GM23338 (cell line): ENCODE measurements at regions not wholly inside any gene's neighbourhood (a gene's known extent, or its start where the extent isn't known, plus 50 kb on each side); places are given as distances from the start of the nearest gene placed in this dataset.

Experiments
- ATAC-seq: fragments of 200-7000 bp; cut with Tn5 transposase; 3 replicates; pipeline ENCODE4 v1.9.1; 2020
- DNase-seq: peaks from one replicate; pipeline ENCODE4 v3.0.0-alpha.2; 2015; ENCODE audit warnings: low spot score
- H2AFZ ChIP-seq: fragments of 200-600 bp; sonication (generic); 2 replicates; pipeline ENCODE4 v1.8.0; 2016; ENCODE audit warnings: antibody characterized with exemption, mild to moderate bottlenecking, moderate library complexity
- H3F3A ChIP-seq: fragments of 200-600 bp; sonication (generic); replicated peaks from 2 replicates; pipeline ENCODE4 v1.8.0; 2017; ENCODE audit warnings: antibody characterized with exemption, mixed run types, low read depth
- H3K27ac ChIP-seq: fragments of 200-600 bp; sonication (generic); 2 replicates; pipeline ENCODE4 v1.6.1; 2016; ENCODE audit warnings: low read depth
- H3K27me3 ChIP-seq: fragments of 200-600 bp; sonication (generic); 2 replicates; pipeline ENCODE4 v1.8.0; 2016; ENCODE audit warnings: mild to moderate bottlenecking, mixed run types, moderate library complexity; ENCODE audit not compliant: insufficient read depth
- H3K36me3 ChIP-seq: fragments of 200-600 bp; sonication (generic); 2 replicates; pipeline ENCODE4 v1.8.0; 2016; ENCODE audit warnings: mild to moderate bottlenecking; ENCODE audit not compliant: insufficient read depth
- H3K4me1 ChIP-seq: fragments of 200-600 bp; sonication (generic); 2 replicates; pipeline ENCODE4 v1.8.0; 2016; ENCODE audit warnings: mild to moderate bottlenecking, moderate library complexity; ENCODE audit not compliant: insufficient read depth
- H3K4me2 ChIP-seq: fragments of 200-600 bp; sonication (generic); 2 replicates; pipeline ENCODE4 v1.7.1; 2017; ENCODE audit warnings: mixed run types
- H3K4me3 ChIP-seq: fragments of 200-600 bp; sonication (generic); 2 replicates; pipeline ENCODE4 v1.6.1; 2016; ENCODE audit warnings: mixed run types
- H3K79me2 ChIP-seq: fragments of 200-600 bp; sonication (generic); replicated peaks from 2 replicates; pipeline ENCODE4 v1.8.0; 2017; ENCODE audit warnings: mild to moderate bottlenecking; ENCODE audit not compliant: insufficient read depth
- H3K9me2 ChIP-seq: fragments of 200-600 bp; sonication (generic); 2 replicates; pipeline ENCODE4 v1.8.0; 2017; ENCODE audit not compliant: insufficient read depth
- H4K20me1 ChIP-seq: fragments of 200-600 bp; sonication (generic); replicated peaks from 2 replicates; pipeline ENCODE4 v1.8.0; 2017; ENCODE audit warnings: mild to moderate bottlenecking; ENCODE audit not compliant: insufficient read depth
- H3K27ac Mint-ChIP-seq: 2 replicates; pipeline ENCODE4 v1.8.0; 2020; ENCODE audit warnings: inconsistent platforms, mild to moderate bottlenecking, moderate library complexity, mixed read lengths
- H3K27me3 Mint-ChIP-seq: 3 replicates; pipeline ENCODE4 v1.8.0; 2022; ENCODE audit warnings: low read depth, mild to moderate bottlenecking, moderate library complexity, mixed read lengths, inconsistent platforms; ENCODE audit not compliant: insufficient read depth, poor library complexity
- H3K36me3 Mint-ChIP-seq: 3 replicates; pipeline ENCODE4 v1.8.0; 2021; ENCODE audit warnings: low read depth, mild to moderate bottlenecking, inconsistent platforms, moderate library complexity, mixed read lengths
- H3K4me1 Mint-ChIP-seq: 3 replicates; pipeline ENCODE4 v1.8.0; 2020; ENCODE audit warnings: mild to moderate bottlenecking, inconsistent platforms, mixed read lengths
- H3K4me3 Mint-ChIP-seq: 3 replicates; pipeline ENCODE4 v1.8.0; 2021; ENCODE audit warnings: moderate library complexity, mild to moderate bottlenecking, inconsistent platforms, mixed read lengths
- H3K9me3 Mint-ChIP-seq: 3 replicates; pipeline ENCODE4 v1.8.0; 2020; ENCODE audit warnings: moderate library complexity, mild to moderate bottlenecking, inconsistent platforms, mixed read lengths
- CTCF ChIP-seq, 2 experiments: fragments of 200-600 bp in 1 of 2; sonication (generic) in 1 of 2; conservative IDR thresholded peaks; 2 replicates each; pipeline versions ENCODE4 v1.5.1 to v1.6.1; 2016 to 2017; ENCODE audit warnings: antibody characterized with exemption in 2 of 2, low read depth in 2 of 2, mild to moderate bottlenecking in 2 of 2, moderate library complexity in 1 of 2
- EZH2phosphoT487 ChIP-seq: fragments of 200-600 bp; sonication (generic); IDR thresholded peaks from one replicate; pipeline ENCODE4 v1.8.1; 2018; ENCODE audit warnings: antibody characterized with exemption; ENCODE audit not compliant: unreplicated experiment
- JUNB ChIP-seq: IDR thresholded peaks from one replicate; pipeline ENCODE4 v1.6.1; 2016; ENCODE audit warnings: antibody characterized with exemption; ENCODE audit not compliant: unreplicated experiment
- NANOG ChIP-seq: IDR thresholded peaks from 2 replicates; pipeline ENCODE4 v1.6.1; 2016; ENCODE audit warnings: antibody characterized with exemption, borderline replicate concordance
- POLR2AphosphoS5 ChIP-seq: IDR thresholded peaks from 2 replicates; pipeline ENCODE4 v1.6.1; 2016; ENCODE audit warnings: antibody characterized with exemption, low read depth
- REST ChIP-seq: IDR thresholded peaks from one replicate; pipeline ENCODE4 v1.6.1; 2018; ENCODE audit warnings: antibody characterized with exemption; ENCODE audit not compliant: unreplicated experiment
- ZNF331 ChIP-seq: fragments of 250-450 bp; sonication (Bioruptor Pico); IDR thresholded peaks from 2 replicates; pipeline ENCODE4 v1.5.0; 2020; ENCODE audit warnings: low read depth, mild to moderate bottlenecking, moderate library complexity
- TF ChIP-seq, protein P1 (sequence below): fragments of 250-450 bp; sonication (Bioruptor Pico); IDR thresholded peaks from 2 replicates; pipeline ENCODE4 v1.5.0; 2020; ENCODE audit warnings: mild to moderate bottlenecking, moderate library complexity

DNA sequence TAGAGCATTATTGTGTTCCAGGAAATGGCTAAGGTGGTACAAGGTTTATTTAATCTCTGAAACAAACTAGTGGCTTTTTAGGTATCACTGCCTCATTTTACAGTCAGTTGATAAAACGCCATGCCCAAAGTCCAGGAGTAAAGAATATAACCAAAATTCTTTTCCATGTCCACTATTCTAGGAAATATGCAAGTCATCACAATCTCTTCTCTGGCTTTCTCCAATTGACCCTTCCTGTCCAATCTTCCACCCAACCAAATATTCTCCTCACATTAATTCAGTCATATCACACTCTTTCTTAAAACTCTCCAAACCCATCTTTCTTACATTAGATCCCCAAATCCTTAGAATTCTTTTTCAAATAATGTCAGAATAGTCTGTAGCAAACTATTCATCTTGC, 1110.0 kb upstream of the CDH8 start:
- Histone ChIP-seq H3K4me2 (no peak overlapping the region), H3K4me1 (no peaks in the 10 kb centered on the region), H3K27me3 (no peaks in the 10 kb centered on the region), H3F3A (no peaks in the 10 kb centered on the region), H3K36me3 (no peaks in the 10 kb centered on the region), H3K79me2 (no peaks in the 10 kb centered on the region), H3K4me3 (no peak overlapping the region), H2AFZ (no peak overlapping the region), H3K9me2 (no peaks in the 10 kb centered on the region), H3K27ac (no peak overlapping the region), H4K20me1 (no peaks in the 10 kb centered on the region)
- DNase-seq (no peak), ATAC-seq (no peak)
- TF ChIP-seq, protein P1, sequence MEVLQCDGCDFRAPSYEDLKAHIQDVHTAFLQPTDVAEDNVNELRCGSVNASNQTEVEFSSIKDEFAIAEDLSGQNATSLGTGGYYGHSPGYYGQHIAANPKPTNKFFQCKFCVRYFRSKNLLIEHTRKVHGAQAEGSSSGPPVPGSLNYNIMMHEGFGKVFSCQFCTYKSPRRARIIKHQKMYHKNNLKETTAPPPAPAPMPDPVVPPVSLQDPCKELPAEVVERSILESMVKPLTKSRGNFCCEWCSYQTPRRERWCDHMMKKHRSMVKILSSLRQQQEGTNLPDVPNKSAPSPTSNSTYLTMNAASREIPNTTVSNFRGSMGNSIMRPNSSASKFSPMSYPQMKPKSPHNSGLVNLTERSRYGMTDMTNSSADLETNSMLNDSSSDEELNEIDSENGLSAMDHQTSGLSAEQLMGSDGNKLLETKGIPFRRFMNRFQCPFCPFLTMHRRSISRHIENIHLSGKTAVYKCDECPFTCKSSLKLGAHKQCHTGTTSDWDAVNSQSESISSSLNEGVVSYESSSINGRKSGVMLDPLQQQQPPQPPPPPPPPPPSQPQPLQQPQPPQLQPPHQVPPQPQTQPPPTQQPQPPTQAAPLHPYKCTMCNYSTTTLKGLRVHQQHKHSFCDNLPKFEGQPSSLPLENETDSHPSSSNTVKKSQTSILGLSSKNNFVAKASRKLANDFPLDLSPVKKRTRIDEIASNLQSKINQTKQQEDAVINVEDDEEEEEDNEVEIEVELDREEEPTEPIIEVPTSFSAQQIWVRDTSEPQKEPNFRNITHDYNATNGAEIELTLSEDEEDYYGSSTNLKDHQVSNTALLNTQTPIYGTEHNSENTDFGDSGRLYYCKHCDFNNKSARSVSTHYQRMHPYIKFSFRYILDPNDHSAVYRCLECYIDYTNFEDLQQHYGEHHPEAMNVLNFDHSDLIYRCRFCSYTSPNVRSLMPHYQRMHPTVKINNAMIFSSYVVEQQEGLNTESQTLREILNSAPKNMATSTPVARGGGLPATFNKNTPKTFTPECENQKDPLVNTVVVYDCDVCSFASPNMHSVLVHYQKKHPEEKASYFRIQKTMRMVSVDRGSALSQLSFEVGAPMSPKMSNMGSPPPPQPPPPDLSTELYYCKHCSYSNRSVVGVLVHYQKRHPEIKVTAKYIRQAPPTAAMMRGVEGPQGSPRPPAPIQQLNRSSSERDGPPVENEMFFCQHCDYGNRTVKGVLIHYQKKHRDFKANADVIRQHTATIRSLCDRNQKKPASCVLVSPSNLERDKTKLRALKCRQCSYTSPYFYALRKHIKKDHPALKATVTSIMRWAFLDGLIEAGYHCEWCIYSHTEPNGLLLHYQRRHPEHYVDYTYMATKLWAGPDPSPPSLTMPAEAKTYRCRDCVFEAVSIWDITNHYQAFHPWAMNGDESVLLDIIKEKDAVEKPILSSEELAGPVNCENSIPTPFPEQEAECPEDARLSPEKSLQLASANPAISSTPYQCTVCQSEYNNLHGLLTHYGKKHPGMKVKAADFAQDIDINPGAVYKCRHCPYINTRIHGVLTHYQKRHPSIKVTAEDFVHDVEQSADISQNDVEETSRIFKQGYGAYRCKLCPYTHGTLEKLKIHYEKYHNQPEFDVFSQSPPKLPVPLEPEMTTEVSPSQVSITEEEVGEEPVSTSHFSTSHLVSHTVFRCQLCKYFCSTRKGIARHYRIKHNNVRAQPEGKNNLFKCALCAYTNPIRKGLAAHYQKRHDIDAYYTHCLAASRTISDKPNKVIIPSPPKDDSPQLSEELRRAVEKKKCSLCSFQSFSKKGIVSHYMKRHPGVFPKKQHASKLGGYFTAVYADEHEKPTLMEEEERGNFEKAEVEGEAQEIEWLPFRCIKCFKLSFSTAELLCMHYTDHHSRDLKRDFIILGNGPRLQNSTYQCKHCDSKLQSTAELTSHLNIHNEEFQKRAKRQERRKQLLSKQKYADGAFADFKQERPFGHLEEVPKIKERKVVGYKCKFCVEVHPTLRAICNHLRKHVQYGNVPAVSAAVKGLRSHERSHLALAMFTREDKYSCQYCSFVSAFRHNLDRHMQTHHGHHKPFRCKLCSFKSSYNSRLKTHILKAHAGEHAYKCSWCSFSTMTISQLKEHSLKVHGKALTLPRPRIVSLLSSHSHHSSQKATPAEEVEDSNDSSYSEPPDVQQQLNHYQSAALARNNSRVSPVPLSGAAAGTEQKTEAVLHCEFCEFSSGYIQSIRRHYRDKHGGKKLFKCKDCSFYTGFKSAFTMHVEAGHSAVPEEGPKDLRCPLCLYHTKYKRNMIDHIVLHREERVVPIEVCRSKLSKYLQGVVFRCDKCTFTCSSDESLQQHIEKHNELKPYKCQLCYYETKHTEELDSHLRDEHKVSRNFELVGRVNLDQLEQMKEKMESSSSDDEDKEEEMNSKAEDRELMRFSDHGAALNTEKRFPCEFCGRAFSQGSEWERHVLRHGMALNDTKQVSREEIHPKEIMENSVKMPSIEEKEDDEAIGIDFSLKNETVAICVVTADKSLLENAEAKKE (CRISPR knock-in tag) = no peak
- no peak for TF ChIP-seq ZNF331 (CRISPR knock-in tag)
- TF ChIP-seq NANOG = no peak
- no peak for TF ChIP-seq EZH2phosphoT487
- no peak for TF ChIP-seq JUNB
- TF ChIP-seq POLR2AphosphoS5 = no peak
- TF ChIP-seq CTCF (conservative IDR thresholded peaks at IDR 0.05; ENCODE audit: low read depth in 2 of 2) = no peak
- no peak for TF ChIP-seq REST
- Mint-ChIP-seq H3K4me1 (no peaks in the 10 kb centered on the region), H3K9me3 (no peaks in the 10 kb centered on the region; the same call in 2 of the 3 replicates), H3K27me3 (no peaks in the 10 kb centered on the region), H3K36me3 (no peaks in the 10 kb centered on the region), H3K27ac (no peak overlapping the region), H3K4me3 (no peak overlapping the region)
